Skeletal muscle tissue (tissue), 3 donors: ENCODE measurements at regions not wholly inside any gene's neighbourhood (a gene's known extent, or its start where the extent isn't known, plus 50 kb on each side); places are given as distances from the start of the nearest gene placed in this dataset.
"Not testable (repeated sequence)": the region's sequence is repeated elsewhere in the genome, so short reads cannot be mapped to it uniquely, and the experiment has no call there.

Experiments used
- H3K27ac ChIP-seq: one replicate; pipeline ENCODE4 v1.7.0; 2013; ENCODE audit warnings: mild to moderate bottlenecking, low read depth, low read length, inconsistent platforms
- H3K27me3 ChIP-seq, 3 donors: one replicate each; pipeline ENCODE4 v1.7.0; 2013; ENCODE audit warnings: low read length in 3 of 3; ENCODE audit not compliant: control insufficient read depth in 3 of 3, insufficient read depth in 3 of 3
- H3K36me3 ChIP-seq, 3 donors: one replicate each; pipeline ENCODE4 v1.7.0; 2013; ENCODE audit warnings: low read length in 3 of 3; ENCODE audit not compliant: control insufficient read depth in 3 of 3, insufficient read depth in 3 of 3
- H3K4me1 ChIP-seq, 3 donors: one replicate each; pipeline ENCODE4 v1.7.0; 2013; ENCODE audit warnings: low read length in 3 of 3, mild to moderate bottlenecking in 3 of 3; ENCODE audit not compliant: control insufficient read depth in 3 of 3, insufficient read depth in 3 of 3
- H3K4me3 ChIP-seq, 3 donors: one replicate each; pipeline ENCODE4 v1.7.0; 2013; ENCODE audit warnings: low read length in 3 of 3
- H3K9ac ChIP-seq, 3 donors: one replicate each; pipeline ENCODE4 v1.7.0; 2013; ENCODE audit warnings: low read length in 3 of 3, mild to moderate bottlenecking in 3 of 3, moderate library complexity in 2 of 3, low read depth in 1 of 3
- H3K9me3 ChIP-seq, 3 donors: one replicate each; pipeline ENCODE4 v1.7.0; 2013; ENCODE audit warnings: low read length in 3 of 3; ENCODE audit not compliant: control insufficient read depth in 3 of 3
- donor health status: Osteomylitis.

DNA sequence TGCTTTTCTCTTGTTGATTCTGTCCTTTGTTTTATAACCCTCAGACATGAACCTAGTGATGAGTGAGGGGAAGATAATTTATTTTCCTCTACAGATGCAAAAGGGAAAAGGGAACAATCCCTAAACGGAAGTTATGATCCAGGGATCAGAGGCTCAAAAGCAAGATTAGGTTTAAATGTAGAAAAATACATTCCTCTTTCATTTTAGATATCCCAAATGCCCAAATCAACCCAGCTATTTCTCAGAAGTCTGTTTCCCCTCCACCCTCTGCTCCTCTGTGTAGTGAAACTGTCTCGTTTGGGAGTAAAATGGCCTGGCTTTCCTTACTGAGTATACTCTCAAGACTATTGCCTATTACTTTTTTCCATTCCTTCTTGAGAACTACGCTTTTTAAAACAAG lies 97.1 kb downstream of the PRL start:
- Histone ChIP-seq H3K27ac (no peak overlapping the region), H3K36me3 (no peaks in the 10 kb centered on the region), H3K4me3 (no peak overlapping the region), H3K4me1 (no peaks in the 10 kb centered on the region), H3K27me3 (no peaks in the 10 kb centered on the region), H3K9ac (no peak overlapping the region), H3K9me3 (no peaks in the 10 kb centered on the region)

GRCh38 chr6:22204153-22204552 lies 92.7 kb downstream of the PRL start:
- H3K4me3 ChIP-seq = no peak overlapping the region
- H3K4me1 ChIP-seq = no peaks in the 10 kb centered on the region
- no peak overlapping the region for H3K27ac ChIP-seq
- no peaks in the 10 kb centered on the region for H3K36me3 ChIP-seq
- H3K9me3 ChIP-seq = no peaks in the 10 kb centered on the region
- H3K27me3 ChIP-seq = no peaks in the 10 kb centered on the region
- no peak overlapping the region for H3K9ac ChIP-seq

DNA sequence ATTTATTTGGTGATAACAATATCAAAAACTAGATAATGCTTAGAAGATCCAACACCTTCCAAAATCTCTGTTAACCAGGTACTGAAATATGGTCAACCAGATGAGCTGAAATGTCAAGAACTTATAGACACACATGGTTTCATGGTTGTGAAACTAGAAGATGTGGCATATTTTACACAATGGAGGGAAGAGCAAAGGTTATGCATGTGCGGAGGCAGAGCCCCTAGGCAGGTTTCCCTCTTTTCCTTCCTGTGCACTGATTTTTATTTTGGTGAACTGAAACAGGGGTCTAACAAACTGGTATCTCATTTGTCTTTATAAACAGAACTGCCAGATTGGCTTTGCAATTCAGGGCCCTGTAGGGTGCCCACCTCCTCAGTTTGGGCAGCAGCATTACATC lies 91.6 kb downstream of the PRL start:
- Histone ChIP-seq H3K36me3 (no peaks in the 10 kb centered on the region), H3K4me1 (no peaks in the 10 kb centered on the region), H3K4me3 (no peak overlapping the region), H3K9ac (no peak overlapping the region), H3K27me3 (no peaks in the 10 kb centered on the region), H3K27ac (no peak overlapping the region), H3K9me3 (no peaks in the 10 kb centered on the region)

- H3K27me3 ChIP-seq = no peaks in the 10 kb centered on the region
- H3K36me3 ChIP-seq = no peaks in the 10 kb centered on the region
These were observed 90.7 kb downstream of the PRL start for GRCh38 chr6:22206106-22206505.

DNA sequence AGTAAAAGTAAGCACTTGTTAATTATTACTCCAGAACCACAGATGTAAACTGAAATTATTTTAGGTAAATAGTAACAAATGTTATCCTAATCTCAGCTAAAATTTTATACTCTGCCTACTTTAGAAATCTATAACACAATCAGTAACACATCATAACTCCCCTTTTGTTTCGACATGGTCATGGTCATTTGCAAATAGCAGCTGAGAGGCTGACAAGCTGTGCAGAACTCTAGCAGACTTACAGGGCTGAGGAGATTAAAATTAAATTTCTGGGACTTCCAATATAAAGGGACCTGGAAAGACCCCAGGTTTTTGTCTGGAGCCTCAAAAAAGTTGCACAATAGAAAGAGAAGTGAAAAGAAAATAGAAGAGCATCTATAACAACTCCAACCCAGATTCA lies 88.8 kb downstream of the PRL start:
- H3K36me3 ChIP-seq = no peaks in the 10 kb centered on the region

More at GRCh38 chr6:22206106-22206505, 90.7 kb downstream of the PRL start:
- Histone ChIP-seq H3K27ac (no peak overlapping the region), H3K4me1 (no peaks in the 10 kb centered on the region), H3K4me3 (no peak overlapping the region), H3K9ac (no peak overlapping the region), H3K9me3 (no peaks in the 10 kb centered on the region)

DNA sequence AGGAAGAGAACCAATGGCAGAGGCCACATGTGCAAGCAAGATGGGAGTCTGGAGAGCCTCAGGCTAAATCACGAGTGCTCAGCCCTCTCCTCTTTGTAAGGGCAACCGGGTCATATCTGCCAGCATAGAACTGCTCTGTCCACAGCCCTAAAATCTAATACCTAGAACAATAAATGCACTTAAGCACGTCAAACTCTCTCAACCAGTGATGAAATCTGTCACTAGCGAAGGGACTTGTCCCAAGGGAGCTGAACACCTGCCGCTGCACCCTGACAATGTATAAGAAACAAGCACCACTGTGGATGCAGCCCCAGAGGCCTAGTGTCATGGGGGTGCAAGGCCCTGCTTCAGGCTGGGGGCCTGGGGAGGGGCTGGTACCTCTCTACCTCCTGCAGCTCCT lies 82.5 kb downstream of the PRL start:
- Histone ChIP-seq H3K9me3 (no peaks in the 10 kb centered on the region), H3K4me1 (no peaks in the 10 kb centered on the region), H3K27me3 (no peaks in the 10 kb centered on the region), H3K27ac (no peak overlapping the region), H3K36me3 (no peaks in the 10 kb centered on the region), H3K9ac (no peak overlapping the region), H3K4me3 (no peak overlapping the region)

More for the DNA sequence above, 88.8 kb downstream of the PRL start:
- H3K9me3 ChIP-seq = no peaks in the 10 kb centered on the region
- no peak overlapping the region for H3K27ac ChIP-seq
- no peaks in the 10 kb centered on the region for H3K27me3 ChIP-seq
- H3K9ac ChIP-seq = no peak overlapping the region
- no peak overlapping the region for H3K4me3 ChIP-seq
- no peaks in the 10 kb centered on the region for H3K4me1 ChIP-seq

GRCh38 chr6:22215474-22215873 lies 81.4 kb downstream of the PRL start:
- H3K4me1 ChIP-seq, H3K36me3 ChIP-seq, H3K9me3 ChIP-seq, H3K27me3 ChIP-seq, H3K27ac ChIP-seq, H3K9ac ChIP-seq, H3K4me3 ChIP-seq: not testable (repeated sequence)

DNA sequence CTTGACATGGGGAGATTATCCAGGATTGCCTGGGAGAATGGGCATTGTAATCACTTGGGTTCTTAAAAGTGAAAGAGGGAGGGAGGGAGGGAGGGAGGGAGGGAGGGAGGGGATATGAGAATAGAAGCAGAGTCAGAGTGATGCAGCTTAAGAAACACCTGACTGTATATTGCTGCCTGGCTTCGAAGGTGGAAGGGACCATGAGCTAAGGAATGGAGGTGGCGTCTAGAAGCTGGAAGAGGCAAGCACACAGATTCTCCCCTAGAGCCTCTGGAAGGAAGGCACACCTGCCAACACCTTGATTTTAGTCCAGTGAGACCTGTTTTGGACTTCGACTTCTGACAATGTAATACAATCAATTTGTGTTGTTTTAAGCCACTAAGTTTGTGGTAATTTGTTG lies 78.4 kb downstream of the PRL start:
- Histone ChIP-seq H3K9ac (no peak overlapping the region), H3K4me1 (no peaks in the 10 kb centered on the region), H3K27me3 (no peaks in the 10 kb centered on the region), H3K27ac (no peak overlapping the region), H3K4me3 (no peak overlapping the region), H3K36me3 (no peaks in the 10 kb centered on the region), H3K9me3 (no peaks in the 10 kb centered on the region)

DNA sequence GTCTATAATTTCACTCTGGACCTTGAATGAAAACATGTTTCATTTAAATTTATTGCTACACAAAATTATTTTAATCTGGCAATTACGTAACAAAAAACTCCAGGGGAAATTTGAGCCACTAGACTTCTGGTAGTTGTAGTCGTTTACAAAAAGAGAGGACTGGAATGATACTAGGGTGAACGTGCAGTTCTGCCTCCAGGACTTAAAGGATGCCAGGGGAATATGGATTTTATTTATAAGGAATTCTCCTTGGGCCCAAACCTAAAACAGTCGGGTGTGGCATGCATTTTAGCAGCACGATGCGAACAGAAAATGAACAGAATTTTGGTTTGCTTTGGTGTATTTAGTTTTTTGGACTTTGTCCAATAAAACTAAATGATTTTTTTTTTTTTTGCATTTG lies 76.9 kb downstream of the PRL start:
- Histone ChIP-seq H3K9me3 (no peaks in the 10 kb centered on the region), H3K9ac (no peak overlapping the region), H3K27ac (no peak overlapping the region), H3K4me1 (no peaks in the 10 kb centered on the region), H3K36me3 (no peaks in the 10 kb centered on the region), H3K4me3 (peak overlapping the region in 1 of 3 donors; percentile 7), H3K27me3 (no peaks in the 10 kb centered on the region)

- H3K4me1 ChIP-seq = no peaks in the 10 kb centered on the region
- H3K27me3 ChIP-seq = no peaks in the 10 kb centered on the region
- H3K27ac ChIP-seq = no peak overlapping the region
- no peak overlapping the region for H3K9ac ChIP-seq
- H3K36me3 ChIP-seq = no peaks in the 10 kb centered on the region
- H3K9me3 ChIP-seq = no peaks in the 10 kb centered on the region
- H3K4me3 ChIP-seq = no peak overlapping the region
These were observed 75.6 kb downstream of the PRL start for GRCh38 chr6:22221211-22221610.

DNA sequence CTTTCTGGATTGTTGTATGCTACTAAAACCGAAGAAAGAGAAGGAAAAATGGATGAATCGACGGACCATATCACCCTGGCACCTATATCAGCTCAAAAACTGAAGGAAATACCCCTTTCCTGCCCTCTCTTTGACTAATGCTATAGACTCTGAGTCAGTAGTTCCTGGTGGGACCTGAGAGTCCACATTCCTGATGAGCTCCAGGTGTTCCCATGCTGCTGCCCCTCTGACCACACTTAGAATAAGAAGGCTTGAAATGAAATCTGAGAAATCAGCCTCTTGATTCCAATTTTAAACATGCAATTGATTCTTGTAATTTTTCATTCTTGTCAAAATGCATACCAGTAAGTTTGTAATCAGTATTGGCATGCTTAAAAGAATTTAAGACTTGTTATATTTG lies 75.2 kb downstream of the PRL start:
- no peaks in the 10 kb centered on the region for H3K9me3 ChIP-seq
- no peak overlapping the region for H3K4me3 ChIP-seq
- H3K27ac ChIP-seq = no peak overlapping the region
- H3K27me3 ChIP-seq = no peaks in the 10 kb centered on the region
- no peaks in the 10 kb centered on the region for H3K4me1 ChIP-seq
- H3K36me3 ChIP-seq = no peaks in the 10 kb centered on the region
- H3K9ac ChIP-seq = no peak overlapping the region
